ENCODE measurements at regions not wholly inside any gene's neighbourhood (a gene's known extent, or its start where the extent isn't known, plus 50 kb on each side); places are given as distances from the start of the nearest gene placed in this dataset.

DNA sequence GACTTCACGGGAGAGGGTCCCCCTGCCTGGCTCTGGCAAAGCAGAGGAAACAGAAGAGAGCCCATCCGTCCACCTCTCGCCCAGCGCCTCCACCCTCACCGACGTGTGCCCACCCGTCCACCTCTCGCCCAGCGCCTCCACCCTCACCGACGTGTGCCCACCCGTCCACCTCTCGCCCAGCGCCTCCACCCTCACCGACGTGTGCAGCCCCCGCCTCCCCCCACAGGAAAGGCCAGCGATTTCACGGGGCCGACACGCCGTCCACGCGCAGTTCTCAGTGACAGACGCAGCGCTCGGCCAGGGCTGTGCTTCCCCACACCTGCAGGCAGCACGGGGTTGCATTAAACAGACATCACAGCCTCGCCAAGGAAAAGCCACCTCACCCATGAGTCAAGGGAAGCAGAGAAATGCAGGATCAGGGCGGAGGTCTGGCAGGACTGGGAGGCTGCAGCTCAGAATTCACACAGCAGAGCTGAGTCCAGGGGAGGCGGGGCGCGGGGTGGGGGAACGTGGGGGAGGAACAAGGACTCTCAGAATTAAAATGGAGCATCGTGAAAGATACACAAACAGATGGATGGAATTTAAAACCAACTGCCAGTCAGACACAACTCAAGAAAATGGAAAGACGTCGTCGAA lies 377.7 kb downstream of the BRD1 start:
- no peak for DNase-seq

DNA sequence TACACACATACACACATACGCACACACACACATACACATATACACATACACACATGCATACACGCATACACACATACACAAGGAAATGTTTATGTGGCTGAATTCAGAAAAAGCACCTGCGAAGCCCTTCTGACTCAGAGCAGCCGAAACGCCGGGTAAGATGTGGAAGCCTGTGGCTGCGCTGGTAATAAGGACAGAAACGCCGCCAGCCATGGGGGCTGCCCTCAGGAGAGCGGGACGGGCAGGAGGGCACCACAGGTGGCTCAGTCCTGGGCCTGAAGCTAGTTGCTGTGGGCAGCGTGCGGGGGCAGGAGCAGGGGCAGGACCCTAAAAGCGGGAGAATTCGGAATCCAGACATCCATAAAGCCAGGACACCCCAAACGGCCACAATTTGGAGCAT lies 378.3 kb downstream of the BRD1 start:
- no peak for DNase-seq

DNA sequence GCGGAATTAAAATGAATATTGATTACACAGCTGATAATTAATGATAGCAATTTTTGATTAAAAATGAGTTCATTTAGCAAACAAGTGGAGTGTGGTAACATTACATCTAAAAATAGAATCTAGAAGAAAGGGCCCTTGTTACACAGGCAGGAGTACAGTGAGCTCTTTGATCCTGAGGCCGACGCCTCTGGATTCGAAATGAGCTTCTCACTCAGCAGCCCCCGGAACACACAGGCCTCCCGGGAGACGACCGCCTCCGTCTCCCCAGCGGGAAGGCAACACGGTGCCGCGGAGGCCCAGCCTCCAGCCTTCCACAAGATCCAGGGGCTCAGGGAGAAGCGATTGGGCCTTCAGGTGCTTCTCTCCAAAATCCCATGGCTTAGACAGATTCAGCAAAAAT lies 379.1 kb downstream of the BRD1 start:
- no peak for DNase-seq

DNA sequence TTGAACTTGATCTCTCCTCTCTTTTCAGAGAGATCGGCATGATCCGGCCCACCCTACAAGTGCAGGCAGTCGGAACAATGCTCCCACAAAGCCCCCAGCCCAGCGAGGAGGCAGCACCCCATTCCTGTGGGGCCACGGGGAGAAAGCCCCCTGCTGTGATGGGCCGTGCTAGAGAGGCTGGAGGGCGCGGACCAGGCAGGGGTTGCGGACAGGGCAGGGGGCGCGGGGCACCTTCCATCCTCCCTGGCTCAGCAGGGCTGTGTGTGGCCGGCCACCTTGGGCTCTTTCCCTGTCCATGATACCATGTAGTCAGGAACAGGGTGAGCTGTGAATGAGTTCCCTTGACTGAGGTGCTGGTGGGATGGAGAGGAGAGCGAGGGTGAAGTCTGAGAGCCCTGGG lies 379.8 kb downstream of the BRD1 start:
- no peak for DNase-seq

DNA sequence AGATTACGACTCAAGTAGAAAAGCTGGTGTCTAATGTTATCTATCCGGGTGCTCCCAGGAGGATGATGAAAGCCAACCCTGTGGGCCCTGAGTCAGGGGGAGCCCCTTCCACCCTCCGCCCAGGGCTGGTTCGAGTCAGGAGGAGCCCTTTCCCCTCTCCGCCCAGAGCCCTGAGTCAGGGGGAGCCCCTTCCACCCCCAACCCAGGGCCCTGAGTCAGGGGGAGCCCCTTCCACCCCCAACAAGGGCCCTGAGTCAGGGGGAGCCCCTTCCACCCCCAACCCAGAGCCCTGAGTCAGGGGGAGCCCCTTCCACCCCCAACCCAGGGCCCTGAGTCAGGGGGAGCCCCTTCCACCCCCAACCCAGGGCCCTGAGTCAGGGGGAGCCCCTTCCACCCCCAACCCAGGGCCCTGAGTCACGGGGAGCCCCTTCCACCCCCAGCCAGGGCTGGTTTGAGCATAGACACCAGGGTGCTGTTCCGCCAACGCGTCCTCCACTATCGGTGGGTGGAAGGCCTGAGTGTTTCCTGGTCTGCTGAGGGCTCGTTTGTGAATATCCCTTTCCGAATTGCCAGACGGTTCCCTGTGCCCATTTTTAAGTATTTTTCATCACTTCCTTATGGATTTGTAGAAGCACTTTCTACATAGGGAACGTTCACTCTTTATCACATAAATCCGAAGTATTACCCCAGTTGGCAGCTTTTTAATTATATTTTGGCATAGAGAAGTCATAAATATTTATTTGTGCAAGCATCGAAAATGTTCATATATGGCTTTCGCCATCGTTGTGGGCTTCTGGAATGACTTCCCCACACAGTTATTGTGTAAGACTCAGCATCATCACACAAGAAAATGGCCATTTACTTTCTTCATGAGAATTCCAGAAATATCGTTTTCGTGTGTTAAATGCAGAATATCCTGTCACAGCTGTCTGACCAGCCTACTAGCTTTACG lies 380.6 kb downstream of the BRD1 start:
- no peak for DNase-seq

DNA sequence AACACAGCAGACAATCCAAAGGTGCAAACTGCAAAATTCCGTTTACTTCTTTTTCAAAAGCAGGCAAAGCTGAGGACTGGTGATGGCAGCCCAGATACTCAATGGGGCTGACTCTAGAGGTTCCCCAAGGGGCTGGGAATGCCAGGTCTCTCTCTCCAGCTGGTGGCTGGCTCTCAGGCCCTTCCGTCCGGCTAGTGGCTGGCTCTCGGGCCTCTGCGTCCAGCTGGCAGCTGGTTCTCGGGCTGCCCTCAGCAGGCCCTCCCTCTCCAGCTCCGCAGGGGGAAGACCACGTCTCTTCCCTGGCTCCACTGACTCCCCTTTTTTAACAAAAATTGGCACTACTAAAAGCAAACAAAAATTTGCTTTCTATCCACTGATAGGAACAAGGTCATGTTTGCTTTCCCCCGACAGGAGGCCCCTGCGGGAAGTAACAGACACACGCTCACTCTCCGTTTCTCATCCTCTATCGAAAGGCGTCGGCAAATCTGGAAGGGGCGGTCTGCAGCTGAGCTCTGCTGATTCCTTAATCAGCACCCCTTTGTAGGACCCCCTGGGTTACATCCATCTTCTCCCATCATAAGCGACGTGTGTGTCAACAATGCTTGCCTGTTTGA lies 381.4 kb downstream of the BRD1 start:
- DNase-seq, result no peak

DNA sequence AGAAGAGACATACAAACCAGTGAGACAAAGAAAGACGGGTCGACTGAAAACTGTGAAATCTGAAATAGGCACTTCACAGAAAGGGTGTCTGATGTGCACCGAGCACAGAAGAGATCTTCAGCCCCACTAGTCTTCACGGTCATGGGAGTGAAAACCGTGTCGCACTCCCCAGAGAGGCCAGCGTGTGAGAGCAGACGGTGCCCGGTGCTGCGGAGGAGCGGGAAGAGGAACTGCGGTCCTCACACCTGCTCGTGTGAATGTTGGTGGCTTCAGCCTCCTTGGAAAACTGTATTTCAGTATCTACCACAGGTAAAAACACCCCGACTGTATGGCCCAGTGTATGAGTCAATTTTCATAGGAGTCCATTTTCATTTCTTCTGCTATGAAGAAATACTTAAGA lies 382.9 kb downstream of the BRD1 start:
- no peak for DNase-seq

DNA sequence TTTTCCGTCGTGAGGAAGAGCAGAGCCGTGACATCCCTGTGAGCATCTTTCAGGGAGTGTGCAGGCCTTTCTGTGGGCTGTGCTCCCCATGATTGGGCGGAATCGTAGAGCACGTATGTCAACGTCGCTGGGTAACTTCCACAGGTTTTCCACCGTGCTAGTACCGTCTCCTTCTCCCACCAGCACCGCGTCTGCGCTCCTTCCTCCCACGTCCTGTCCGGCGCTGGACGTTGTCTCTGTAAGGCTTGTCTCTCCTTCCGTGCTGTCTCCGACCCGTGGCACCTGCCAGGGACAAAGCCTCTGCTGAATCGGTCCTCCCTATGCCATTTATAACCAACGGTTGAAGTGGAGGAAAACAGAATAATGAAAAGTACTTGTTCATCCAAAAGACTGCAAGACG lies 386.7 kb downstream of the BRD1 start:
- DNase-seq, result no peak

DNA sequence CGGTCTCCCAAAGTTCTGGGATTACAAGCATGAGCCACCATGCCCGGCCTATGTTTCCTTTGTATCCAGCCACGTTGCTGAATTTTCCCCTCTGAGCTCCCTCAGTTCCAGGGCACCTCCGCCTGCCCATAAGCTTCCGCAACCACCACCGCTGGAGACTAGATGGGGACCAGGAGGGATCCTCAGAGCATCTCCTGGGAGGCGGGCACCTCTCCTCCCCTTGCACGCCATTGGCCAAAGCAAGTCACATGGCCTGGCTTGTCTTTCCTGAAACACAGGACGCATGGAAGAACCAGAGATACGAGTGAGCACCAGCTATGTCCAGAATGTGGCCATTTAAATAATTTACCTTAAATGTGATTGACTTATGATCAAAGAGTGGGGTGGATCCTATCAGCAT lies 388.3 kb downstream of the BRD1 start:
- no peak for DNase-seq

DNA sequence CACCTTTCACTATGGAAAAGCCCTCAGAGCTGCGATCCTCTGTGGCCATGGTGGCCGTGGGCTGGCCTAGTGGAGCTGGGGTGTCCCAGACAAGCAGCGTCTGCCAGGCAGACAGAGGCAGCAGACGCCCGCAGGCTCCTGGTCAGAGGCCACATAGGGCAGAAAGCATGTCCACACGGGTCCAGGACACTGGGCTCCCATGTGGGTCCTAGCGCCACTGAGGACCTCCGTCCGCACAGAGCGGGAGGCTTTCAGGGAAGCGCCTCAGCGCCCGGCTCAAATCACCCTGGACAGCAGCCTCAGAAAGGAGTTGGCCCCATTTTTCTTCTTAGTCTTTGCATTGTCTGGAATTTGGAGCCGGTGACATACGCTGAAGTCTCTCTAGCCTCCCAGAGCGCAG lies 389.7 kb downstream of the BRD1 start:
- DNase-seq, result no peak

DNA sequence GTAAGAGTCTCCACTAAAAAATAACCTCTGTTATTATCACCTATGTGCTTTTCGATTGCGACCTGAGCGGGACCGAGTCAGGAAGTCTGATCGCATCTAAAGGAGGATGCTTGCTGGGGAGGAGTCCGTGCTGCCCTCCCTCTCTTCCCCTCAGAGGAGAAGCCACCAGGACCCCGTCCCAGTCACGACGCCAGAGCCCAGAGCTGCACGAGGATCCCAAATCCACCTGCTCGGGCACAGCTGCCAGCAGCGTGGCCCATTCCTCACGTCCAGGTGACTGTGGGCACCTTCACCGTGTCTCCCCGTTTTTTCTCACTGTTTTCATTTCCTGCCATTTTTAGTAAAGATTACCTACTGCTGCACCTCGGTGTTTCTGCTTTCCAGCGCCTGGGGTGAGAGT lies 390.3 kb downstream of the BRD1 start:
- DNase-seq, result no peak

DNA sequence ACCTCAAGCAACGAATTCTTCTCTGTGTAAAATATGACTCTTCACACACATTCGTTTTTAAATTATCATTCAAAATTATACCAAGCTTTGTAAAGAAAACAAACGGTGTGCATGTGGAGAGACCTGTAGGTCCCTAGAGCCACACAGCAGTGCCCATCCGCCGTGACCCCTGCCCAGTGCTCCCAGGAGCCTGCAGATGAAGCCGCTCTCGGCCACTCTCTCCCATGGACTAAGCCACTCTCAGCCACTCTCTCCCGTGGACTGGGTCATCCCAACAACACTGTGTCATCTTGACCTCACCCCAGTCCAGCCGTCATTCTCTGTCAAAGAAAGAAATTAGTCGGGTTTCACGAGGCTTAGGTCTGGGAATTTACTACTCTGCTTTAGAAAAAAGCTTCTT lies 391.6 kb downstream of the BRD1 start:
- no peak for DNase-seq

DNA sequence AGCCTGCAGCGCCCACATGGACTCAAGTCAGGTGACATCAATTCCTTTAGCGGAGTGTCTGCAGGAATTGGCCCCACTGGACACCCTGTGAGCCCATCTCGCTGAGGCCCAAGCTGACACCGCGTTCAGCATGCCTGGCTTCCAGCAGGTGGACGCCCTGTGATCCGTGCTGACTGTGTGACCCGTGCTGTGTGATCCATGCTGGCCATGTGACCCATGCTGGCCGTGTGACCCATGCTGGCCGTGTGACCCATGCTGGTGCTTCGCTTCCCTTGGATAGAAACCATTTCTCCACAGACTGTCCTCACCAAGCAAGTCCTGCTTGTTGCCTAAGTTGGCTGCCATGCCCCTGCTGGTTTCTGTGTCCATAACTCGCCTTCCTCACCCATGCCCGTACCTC lies 392.1 kb downstream of the BRD1 start:
- no peak for DNase-seq

DNA sequence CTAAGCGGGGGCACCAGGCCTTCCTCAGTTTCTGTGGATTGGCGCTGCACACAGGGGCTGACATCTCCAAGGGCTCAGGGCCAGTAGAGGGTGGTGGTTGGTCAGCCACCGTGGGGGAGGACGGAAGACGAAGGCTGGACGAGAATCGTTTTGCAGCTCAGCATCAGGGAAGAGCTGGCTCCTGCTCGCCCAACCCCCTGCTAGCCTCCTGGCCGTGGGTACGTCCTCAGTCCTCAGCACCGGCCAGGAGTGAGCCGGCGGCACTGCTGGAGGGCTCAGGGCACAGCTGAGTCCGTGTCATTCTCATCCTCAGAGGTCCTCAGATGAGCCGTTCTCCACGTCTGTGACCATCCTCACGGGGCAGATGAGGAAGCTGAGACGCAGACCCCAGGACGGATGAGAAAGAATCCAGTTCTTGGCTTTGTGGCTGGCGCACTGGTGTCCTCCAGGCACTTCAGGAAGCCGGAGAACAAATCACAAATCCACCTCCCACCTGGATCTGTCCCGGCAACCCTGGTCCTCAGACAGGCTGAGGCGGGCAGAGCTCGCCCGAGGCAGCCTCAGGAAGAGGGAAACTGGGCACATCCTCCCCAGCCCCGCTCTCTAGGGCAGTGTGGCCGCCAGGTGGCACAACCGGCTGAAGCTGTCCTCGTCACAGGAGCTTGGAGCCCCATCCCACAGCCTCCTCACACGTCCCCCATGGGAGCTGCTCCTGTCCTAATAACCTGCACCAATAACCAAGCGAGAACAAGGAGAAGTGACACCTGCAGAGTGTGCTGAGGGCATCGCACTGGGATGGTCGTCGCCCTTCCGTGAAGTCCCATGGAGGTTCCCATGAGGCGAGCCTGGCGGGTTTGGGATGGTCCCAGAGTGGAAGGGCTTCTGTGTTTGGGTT lies 393.7 kb downstream of the BRD1 start:
- no peak for DNase-seq

DNA sequence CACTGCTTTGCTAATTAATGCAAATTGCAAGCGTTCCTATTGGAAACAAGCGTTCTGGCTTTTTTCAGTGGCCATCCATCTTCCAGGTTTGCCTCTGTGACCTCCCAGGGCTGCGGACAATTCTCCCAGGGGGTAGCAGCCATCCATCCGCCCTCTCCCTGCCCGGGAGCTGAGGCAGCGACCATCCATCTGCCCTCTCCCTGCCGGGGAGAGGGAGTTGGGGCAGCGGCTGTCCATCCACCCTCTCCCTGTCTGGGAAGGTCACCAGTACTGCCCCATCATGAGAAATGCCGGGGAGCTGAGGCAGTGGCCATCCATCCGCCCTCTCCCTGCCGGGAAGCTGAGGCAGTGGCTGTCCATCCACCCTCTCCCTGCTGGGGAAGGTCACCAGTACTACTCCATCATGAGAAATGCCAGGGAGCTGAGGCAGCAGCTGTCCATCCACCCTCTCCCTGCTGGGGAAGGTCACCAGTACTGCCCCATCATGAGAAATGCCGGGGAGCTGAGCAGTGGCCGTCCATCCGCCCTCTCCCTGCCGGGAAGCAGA lies 394.7 kb downstream of the BRD1 start:
- DNase-seq, result no peak

DNA sequence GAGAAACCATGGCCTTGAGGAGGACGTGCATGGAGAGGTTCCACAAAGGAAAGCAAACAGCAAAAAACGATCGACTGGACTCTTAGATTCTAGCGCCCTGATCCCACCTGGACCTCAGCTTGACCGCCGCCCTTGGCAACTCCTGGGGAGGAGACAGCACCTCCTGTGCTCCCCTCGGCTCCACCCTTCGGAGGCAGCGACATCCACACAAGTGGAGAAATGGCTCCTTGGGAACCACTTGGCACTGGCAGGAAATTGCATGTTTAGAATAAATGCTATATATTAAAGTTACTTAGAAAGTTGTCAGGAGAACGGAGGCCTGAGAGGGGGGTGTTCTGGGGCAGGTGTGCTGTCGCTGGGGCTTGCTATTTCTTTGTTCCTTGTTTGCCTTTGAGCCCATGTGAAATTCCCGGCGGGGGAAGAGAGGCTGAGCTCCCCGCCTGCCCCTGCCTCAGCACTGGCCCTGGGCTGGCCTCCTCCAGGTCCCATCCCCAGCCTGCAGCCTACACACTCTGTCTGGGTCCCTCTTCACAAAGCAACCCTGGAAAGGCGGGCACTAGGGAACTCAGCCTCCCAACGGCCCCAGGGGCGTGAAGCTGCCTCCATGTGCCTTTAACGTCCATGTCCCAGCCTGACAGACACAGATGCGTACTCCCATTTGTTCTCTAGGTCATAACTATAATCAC lies 395.3 kb downstream of the BRD1 start:
- DNase-seq, result no peak

DNA sequence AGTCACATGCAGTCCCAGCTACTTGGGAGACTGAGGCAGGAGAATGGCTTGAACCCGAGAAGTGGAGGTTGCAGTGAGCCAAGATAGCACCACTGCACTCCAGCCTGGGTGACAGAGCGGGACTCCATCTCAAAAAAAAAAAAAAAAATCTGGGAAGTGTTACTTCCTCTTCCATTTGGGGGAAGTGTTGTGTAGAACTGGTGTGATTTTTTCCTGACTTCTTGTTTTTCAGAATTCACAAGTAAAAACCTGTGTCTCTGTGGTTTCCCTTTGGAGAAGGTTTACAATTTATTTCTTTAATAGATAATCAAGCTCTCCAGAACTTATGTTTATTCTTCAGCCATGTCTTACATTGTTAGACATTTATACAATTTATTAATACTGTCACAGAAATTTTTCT lies 396.1 kb downstream of the BRD1 start:
- no peak for DNase-seq

DNA sequence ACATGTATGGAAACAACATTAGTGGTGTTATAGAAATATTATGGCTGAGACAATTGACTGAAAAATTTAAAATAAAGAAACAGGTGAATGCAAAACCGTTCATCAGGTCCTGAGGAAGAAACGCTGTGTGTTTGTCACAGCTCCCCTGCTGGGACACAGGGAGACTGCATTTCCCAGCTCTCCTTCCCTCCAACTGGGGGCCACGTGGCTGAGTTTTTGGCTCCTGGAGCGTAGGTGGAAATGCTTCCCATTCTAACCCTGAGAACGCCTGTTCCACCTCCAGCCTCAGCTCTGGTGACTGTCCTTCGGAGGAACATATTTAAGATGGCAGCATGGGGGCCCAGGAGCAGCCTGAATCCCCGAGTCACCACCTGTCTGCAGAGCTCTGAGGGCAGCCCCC lies 398.6 kb downstream of the BRD1 start:
- no peak for DNase-seq

DNA sequence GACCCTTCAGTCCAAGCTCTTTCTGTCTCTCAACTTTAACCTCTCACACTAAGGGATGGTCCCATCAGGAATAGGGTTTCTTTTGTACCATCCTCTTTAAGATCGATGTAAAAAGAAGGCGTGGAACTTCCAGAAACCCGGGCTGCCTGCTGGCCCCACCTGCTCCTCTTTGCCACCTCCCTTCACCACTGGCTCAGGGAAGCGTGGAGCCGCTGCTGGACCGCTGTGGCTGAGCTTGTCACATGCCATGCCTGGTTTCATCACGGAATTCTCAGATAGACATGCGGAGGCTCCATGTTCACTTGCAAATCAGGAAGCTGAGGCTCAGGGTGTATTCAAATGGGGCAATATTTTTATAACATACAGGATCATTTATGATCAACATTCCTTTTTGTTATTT lies 399.7 kb downstream of the BRD1 start:
- no peak for DNase-seq

DNA sequence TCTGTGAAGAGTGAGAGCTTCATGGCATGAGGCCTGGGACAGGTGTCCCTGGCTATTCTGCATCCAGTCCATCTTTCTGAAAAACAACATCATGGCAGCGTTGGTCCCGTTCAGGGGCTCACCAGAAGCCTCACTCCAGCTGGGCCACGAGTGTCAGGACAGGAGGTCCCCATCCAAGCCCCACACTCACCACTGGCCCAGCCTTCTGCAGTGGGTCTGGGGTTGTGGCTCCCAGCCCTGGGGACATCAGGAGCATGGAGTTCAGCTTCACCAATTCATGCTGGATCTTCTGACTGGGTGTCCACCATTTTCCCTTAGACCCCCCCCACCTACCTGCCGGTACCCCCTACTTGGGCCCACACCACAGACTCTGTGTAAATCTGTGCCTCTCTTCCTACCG lies 400.3 kb downstream of the BRD1 start:
- DNase-seq, result no peak

DNA sequence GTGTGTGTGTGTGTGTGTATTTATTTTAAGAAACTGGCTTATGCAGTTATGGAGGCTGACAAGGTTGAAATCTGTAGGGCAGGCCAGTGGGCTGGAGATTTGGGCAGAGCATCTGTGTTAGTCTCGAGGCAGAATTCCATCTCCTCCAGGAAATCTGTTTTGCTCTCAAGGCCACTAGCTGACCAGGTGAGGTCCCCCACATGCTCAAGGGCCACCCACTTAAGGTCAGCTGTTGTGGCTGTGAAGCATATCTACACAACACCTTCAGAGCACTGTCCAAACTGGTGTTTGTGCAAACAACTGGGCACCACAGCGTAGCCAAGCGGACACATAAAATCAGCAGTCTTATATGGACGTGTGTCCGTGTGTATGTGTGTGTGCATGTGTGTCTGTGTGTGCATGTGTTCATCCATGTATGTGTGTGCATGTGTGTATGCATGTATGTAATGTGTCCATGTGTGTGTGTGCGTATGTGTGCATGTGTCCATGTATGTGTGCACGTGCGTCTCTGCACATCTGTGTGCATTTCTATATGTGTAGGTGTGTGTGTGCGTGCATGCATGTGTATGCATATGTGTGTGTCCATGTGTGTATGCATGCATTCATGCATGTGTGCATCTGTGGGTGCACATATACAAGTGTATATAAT lies 400.9 kb downstream of the BRD1 start:
- no peak for DNase-seq

DNA sequence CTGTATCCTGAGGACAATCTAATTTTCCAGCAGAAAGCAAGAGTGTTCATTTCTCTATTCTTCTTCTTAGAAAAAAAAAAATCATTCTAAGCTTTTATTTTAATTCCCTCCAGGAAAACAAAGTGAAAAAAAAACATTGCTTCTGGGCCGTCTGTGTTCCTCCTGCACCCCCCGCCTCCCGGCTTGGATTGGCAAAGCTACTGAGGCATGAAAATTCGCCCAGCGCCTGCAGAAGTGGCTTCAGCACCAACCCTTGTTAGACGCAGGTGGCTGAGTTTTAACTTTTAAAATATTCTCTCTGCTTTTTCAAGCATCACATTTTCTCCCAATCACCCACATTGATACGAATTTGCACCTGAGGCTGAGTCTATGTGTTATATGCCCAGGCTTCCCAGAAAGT lies 401.6 kb downstream of the BRD1 start:
- DNase-seq, result no peak
